PC-9 (cell line): ENCODE measurements at regions not wholly inside any gene's neighbourhood (a gene's known extent, or its start where the extent isn't known, plus 50 kb on each side); places are given as distances from the start of the nearest gene placed in this dataset.

Experiments
- BruUV-seq: library from RNA; stranded (reverse); fragments of 400-500 nt; replicated peaks from 2 replicates; lab custom pipeline; 2021; lab: Mats Ljungman, UMichigan
- CTCF ChIA-PET: fragments of 300-600 bp; sonication (Branson Sonifier 250); formaldehyde crosslinking; loops from one replicate; lab custom pipeline; 2022; ENCODE audit warnings: antibody characterized with exemption; lab: Charles Lee
- POLR2A ChIA-PET: fragments of 300-600 bp; sonication (Branson Sonifier 250); formaldehyde crosslinking; loops from one replicate; lab custom pipeline; 2022; ENCODE audit warnings: antibody characterized with exemption; ENCODE audit not compliant: unreplicated experiment; lab: Charles Lee
- DNase-seq, 2 experiments: peaks; one replicate each; pipeline versions ENCODE4 v3.0.0 to v3.0.0-alpha.2; 2015 to 2022; ENCODE audit warnings: mixed read lengths in 1 of 2
- H2AFZ ChIP-seq: fragments of 200-600 bp; sonication (generic); 2 replicates; pipeline ENCODE4 v1.8.1; 2017; ENCODE audit warnings: antibody characterized with exemption
- H3F3A ChIP-seq: fragments of 200-600 bp; sonication (generic); 2 replicates; pipeline ENCODE4 v1.8.1; 2017; ENCODE audit warnings: antibody characterized with exemption, mild to moderate bottlenecking, low read depth; ENCODE audit not compliant: insufficient read depth
- H3K27ac ChIP-seq: fragments of 200-600 bp; sonication (generic); 2 replicates; pipeline ENCODE4 v1.6.1; 2016; ENCODE audit warnings: mixed run types
- H3K27me3 ChIP-seq: fragments of 200-600 bp; sonication (generic); 2 replicates; pipeline ENCODE4 v1.6.1; 2016; ENCODE audit warnings: low read depth, mixed run types; ENCODE audit not compliant: insufficient read depth
- H3K36me3 ChIP-seq: fragments of 200-600 bp; sonication (generic); 2 replicates; pipeline ENCODE4 v1.6.1; 2016; ENCODE audit warnings: low read depth, mixed run types
- H3K4me1 ChIP-seq: fragments of 200-600 bp; sonication (generic); replicated peaks from 2 replicates; pipeline ENCODE4 v1.6.1; 2016; ENCODE audit warnings: mixed run types; ENCODE audit not compliant: insufficient read depth
- H3K4me2 ChIP-seq: fragments of 200-600 bp; sonication (generic); 2 replicates; pipeline ENCODE4 v1.6.1; 2017; ENCODE audit warnings: mixed run types
- H3K4me3 ChIP-seq: fragments of 200-600 bp; sonication (generic); 2 replicates; pipeline ENCODE4 v1.6.1; 2016; ENCODE audit warnings: mixed run types
- H3K79me2 ChIP-seq: fragments of 200-600 bp; sonication (generic); 2 replicates; pipeline ENCODE4 v1.6.1; 2017; ENCODE audit warnings: low read depth, mixed run types
- H3K9me2 ChIP-seq: fragments of 200-600 bp; sonication (generic); 2 replicates; pipeline ENCODE4 v1.8.1; 2017; ENCODE audit warnings: mild to moderate bottlenecking; ENCODE audit not compliant: insufficient read depth
- H3K9me3 ChIP-seq: fragments of 200-600 bp; sonication (generic); 2 replicates; pipeline ENCODE4 v1.8.1; 2016; ENCODE audit warnings: low read depth; ENCODE audit not compliant: insufficient read depth
- H4K20me1 ChIP-seq: fragments of 200-600 bp; sonication (generic); 2 replicates; pipeline ENCODE4 v1.8.1; 2017; ENCODE audit not compliant: insufficient read depth
- EZH2 ChIP-seq: fragments of 200-600 bp; sonication (generic); IDR thresholded peaks from 2 replicates; pipeline ENCODE4 v1.8.0; 2017; ENCODE audit warnings: antibody characterized with exemption, low read depth
- intact Hi-C: fragments of 100-400 bp; cut with micrococcal nuclease; formaldehyde crosslinking; loops from one replicate; pipeline ENCODE4 v1.10.0; 2022; ENCODE audit not compliant: unreplicated experiment
- TF ChIP-seq, protein P1 (sequence below): fragments of 200-600 bp; sonication (generic); conservative IDR thresholded peaks from 2 replicates; pipeline ENCODE4 v1.6.1; 2017; ENCODE audit warnings: mixed run types, antibody characterized with exemption, mild to moderate bottlenecking, moderate library complexity

DNA sequence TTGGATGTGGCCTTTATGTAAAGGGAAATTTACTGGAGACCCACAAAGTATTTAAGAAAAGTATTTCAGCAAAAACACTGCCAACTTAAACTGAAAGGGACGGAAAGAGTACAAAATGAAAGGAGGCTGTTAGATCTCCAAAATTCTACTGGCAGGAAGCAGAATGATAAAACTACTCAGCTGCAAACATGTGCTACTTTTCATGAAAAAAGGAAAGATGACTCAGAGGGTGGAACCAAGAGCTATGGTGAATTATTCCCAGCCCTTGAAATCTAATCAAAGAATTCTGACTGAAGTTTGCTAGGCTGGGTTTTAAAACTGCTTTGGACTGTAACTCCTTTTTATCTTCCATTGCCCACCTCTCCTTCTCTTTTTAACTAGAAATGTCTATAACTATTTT, 58.6 kb upstream of the ZBED3 start:
- no TSS peak for BruUV-seq
- Histone ChIP-seq H3K36me3 (no peaks in the 10 kb centered on the region), H3K4me3 (no peak overlapping the region), H3K4me2 (no peak overlapping the region), H3K9me2 (no peaks in the 10 kb centered on the region), H3K79me2 (no peaks in the 10 kb centered on the region), H4K20me1 (no peaks in the 10 kb centered on the region), H2AFZ (no peak overlapping the region), H3K9me3 (no peaks in the 10 kb centered on the region), H3K4me1 (no peaks in the 10 kb centered on the region), H3K27me3 (no peaks in the 10 kb centered on the region), H3K27ac (no peak overlapping the region), H3F3A (no peaks in the 10 kb centered on the region)
- ChIA-PET POLR2A (interaction anchor here (0.6 kb wide), 1 partner anchor 211 kb away, joined by 3 read pairs; no protein-coding TSS in a partner anchor), CTCF (interaction anchor here (1.7 kb wide), 1 partner anchor 347 kb away, joined by 8 read pairs; the partner anchor contains the start of gene WDR41)
- no peak for TF ChIP-seq EZH2
- TF ChIP-seq, protein P1, sequence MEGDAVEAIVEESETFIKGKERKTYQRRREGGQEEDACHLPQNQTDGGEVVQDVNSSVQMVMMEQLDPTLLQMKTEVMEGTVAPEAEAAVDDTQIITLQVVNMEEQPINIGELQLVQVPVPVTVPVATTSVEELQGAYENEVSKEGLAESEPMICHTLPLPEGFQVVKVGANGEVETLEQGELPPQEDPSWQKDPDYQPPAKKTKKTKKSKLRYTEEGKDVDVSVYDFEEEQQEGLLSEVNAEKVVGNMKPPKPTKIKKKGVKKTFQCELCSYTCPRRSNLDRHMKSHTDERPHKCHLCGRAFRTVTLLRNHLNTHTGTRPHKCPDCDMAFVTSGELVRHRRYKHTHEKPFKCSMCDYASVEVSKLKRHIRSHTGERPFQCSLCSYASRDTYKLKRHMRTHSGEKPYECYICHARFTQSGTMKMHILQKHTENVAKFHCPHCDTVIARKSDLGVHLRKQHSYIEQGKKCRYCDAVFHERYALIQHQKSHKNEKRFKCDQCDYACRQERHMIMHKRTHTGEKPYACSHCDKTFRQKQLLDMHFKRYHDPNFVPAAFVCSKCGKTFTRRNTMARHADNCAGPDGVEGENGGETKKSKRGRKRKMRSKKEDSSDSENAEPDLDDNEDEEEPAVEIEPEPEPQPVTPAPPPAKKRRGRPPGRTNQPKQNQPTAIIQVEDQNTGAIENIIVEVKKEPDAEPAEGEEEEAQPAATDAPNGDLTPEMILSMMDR = no peak
- intact Hi-C loops = no loop called here
- no peak for DNase-seq

DNA sequence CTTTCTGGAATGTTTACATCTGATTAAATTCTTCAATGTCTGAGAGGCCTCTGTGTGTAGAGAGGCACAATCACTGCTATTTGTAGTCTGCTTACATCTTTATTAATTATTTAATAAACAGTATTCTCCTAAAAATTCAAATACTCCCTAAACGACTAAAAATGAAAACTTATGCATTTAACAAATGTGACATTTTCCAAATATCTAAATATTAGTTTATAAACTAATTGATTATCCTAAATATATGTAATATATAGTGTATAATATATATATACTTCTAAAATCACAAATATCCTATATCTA, 57.7 kb upstream of the ZBED3 start:
- H3K9me2 ChIP-seq = no peaks in the 10 kb centered on the region
- DNase-seq = no peak
- ChIA-PET POLR2A (no interaction called here), CTCF (interaction anchor here (1.7 kb wide), 1 partner anchor 347 kb away, joined by 8 read pairs; the partner anchor contains the start of gene WDR41)
- H3K4me1 ChIP-seq = no peaks in the 10 kb centered on the region
- H2AFZ ChIP-seq = no peak overlapping the region
- TF ChIP-seq, protein P1 = peak; percentile 32; the same call in 1 of the 2 replicates
- no peak for TF ChIP-seq EZH2
- H3K4me3 ChIP-seq = no peak overlapping the region
- H3K36me3 ChIP-seq = no peaks in the 10 kb centered on the region
- intact Hi-C loops = loop anchor here (1.0 to 5.0 kb wide), 4 partner anchors 95 to 348 kb away; partner anchors contain the start of gene WDR41
- no peak overlapping the region for H3K4me2 ChIP-seq
- H3K9me3 ChIP-seq = no peaks in the 10 kb centered on the region
- H3K79me2 ChIP-seq = no peaks in the 10 kb centered on the region
- BruUV-seq = no TSS peak
- no peak overlapping the region for H3K27ac ChIP-seq
- H3F3A ChIP-seq = no peaks in the 10 kb centered on the region
- H4K20me1 ChIP-seq = no peaks in the 10 kb centered on the region
- no peaks in the 10 kb centered on the region for H3K27me3 ChIP-seq

DNA sequence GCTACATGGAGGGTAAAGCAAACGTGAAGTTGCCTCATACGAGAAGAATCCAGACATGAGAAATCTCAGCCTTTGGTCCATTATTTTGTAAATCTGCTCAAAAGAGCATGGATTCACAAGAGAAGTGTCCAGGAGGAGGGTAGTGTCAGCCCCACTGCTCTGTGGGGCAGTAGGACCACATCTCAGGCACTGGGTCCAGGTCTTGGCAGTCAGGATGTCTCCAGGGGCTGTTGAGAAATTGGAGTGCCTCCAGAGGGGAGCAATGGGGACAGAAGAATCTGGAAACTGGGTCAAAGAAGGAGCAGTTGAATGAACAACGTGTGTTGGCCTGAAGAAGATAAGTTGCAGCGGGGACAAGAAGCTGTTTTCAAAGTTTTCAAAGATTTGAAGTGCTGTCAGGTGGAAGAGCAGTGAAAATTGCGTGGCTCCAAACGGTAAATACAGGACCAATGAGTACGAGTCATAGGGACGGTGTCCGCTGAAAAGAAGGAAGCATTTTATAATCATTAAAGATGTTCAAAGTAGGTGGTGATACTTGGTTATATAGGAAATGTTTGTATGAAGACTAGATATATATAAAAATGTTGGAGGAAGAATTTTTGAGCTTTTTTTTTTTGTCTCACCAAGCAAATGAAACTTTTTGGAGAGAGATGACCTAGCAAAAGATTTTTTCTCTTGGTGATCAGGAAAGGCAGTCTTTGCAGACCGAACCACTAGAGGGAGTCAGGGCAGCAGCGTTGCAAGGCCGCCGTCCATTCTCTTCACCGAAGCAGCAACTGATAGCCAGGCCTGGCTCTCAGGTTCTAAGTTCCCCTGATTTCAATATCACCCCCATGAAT, 57.1 kb upstream of the ZBED3 start:
- peak; percentile 39 to 56 for DNase-seq
- CTCF ChIA-PET = interaction anchor here (0.6 to 1.7 kb wide), 4 partner anchors 277 to 415 kb away, joined by 3 to 8 read pairs (median 4); partner anchors contain the start of gene WDR41
- no peak for TF ChIP-seq EZH2
- TF ChIP-seq, protein P1 = peak; percentile 86
- H3K4me3 ChIP-seq = no peak overlapping the region
- H3K36me3 ChIP-seq = no peaks in the 10 kb centered on the region
- no peaks in the 10 kb centered on the region for H3K27me3 ChIP-seq
- H3K9me3 ChIP-seq = no peaks in the 10 kb centered on the region
- H3K4me2 ChIP-seq = no peak overlapping the region
- intact Hi-C loops = loop anchor here (1.0 to 5.0 kb wide), 4 partner anchors 95 to 348 kb away; partner anchors contain the start of gene WDR41
- no peak overlapping the region for H2AFZ ChIP-seq
- H3K9me2 ChIP-seq = no peaks in the 10 kb centered on the region
- no TSS peak for BruUV-seq
- POLR2A ChIA-PET = interaction anchor here (0.6 kb wide), 1 partner anchor 271 kb away, joined by 6 read pairs; no protein-coding TSS in a partner anchor
- no peaks in the 10 kb centered on the region for H3K4me1 ChIP-seq
- H3F3A ChIP-seq = no peaks in the 10 kb centered on the region
- no peak overlapping the region for H3K27ac ChIP-seq
- no peaks in the 10 kb centered on the region for H4K20me1 ChIP-seq
- no peaks in the 10 kb centered on the region for H3K79me2 ChIP-seq
